NCI-H128 (cell line): ENCODE measurements at regions not wholly inside any gene's neighbourhood (a gene's known extent, or its start where the extent isn't known, plus 50 kb on each side); places are given as distances from the start of the nearest gene placed in this dataset.

Source experiments
- DNase-seq: peaks from one replicate; lab custom pipeline; 2025; ENCODE audit not compliant: unreplicated experiment; lab: John Stamatoyannopoulos, UW

GRCh38 chr2:139963863-139964355 is 1183.7 kb upstream of the NXPH2 start:
- no peak for DNase-seq

GRCh38 chr2:139949242-139949972 is 1169.2 kb upstream of the NXPH2 start:
- DNase-seq, result no peak

GRCh38 chr2:139946690-139947089 is 1166.5 kb upstream of the NXPH2 start:
- no peak for DNase-seq

GRCh38 chr2:139940686-139941085 is 1160.5 kb upstream of the NXPH2 start:
- DNase-seq, result no peak

- no peak for DNase-seq
Observed at GRCh38 chr2:139925903-139926302, 1145.7 kb upstream of the NXPH2 start.

GRCh38 chr2:139924070-139924469 is 1143.9 kb upstream of the NXPH2 start:
- DNase-seq, result no peak

DNA sequence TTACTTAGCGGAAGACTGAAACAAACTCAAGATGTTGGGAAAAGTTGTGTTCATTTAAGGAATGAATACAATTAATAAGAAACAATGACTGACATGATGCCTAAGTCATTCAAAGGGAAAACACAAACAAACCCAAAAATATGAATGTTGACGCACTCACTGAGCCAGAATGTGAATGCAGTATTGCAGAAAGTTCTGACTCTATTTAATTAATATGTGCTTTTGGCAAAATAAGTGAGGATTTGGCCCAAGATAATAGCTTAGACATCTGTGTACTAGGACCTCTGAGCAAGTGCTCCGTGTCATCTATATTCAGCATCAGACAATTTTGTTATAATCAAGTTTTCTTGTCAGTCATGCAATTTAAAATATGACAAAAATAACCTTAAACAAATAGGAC is 1138.8 kb upstream of the NXPH2 start:
- DNase-seq, result no peak

DNA sequence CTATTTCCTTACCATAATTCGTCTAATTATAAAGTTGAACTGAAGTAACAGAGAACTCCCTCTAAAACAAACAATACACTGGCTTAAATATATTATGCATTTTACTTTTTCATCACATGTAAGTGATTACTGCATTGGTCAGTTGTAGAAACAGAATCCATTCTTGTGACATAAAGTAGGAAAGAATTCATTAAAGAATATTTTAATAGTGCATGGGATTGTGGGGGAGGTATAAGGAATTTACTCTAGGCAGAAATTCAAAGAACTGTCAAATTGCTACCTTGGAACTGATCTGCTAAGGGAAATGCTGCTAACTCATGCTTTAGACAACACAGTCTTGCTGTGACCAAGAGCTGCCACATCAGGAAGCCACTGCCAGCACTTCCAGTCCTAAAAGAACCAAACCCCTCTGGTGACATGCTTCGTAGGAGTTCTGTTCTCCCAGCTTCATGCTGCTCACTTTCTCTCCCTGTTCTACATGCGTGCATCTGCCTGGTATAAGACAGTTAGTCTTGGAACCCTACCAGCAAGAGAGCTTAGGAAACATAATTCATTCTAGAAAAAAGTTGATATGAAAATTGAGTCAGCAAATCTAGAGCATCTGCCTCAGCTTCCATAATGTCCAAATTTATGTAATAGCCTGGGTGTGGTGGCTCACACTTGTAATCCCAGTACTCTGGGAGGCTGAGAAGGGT is 1137.6 kb upstream of the NXPH2 start:
- DNase-seq, result no peak

DNA sequence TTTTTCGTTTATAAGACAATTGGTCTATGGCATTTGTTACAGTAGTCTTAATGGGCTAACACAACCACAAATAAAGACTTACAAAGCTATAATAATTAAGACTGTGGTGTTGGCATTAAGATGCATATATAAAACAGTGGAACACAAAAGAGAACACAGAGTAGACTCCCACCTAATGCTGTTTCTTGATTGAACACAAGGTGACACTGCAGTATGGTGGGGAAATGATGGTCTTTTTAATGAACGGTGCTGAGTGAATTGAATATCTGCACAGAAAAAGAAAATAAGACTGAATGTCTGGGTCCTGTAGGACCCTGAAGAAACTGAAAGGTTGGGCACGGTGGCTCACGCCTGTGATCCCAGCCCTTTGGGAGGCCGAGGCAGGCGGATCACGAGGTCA is 1136.6 kb upstream of the NXPH2 start:
- DNase-seq, result no peak

DNA sequence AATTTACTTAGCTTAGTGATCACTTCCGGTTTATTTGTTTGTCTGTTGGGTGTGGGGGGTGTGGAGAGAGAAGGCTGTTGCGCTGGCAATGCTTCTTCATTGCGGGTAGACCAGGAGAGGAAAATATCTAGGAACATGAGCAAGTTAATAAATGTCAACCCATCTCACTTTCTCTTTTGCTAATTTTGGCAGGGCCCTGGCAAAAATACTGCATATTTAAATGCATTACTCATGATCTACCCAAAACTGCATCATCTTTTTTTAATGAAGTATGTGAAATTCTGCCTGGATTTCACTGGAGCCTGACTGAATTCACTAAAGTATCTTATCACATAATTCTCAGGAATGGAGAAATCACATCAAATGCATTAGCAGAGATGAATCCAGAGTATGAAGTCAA is 1131.0 kb upstream of the NXPH2 start:
- no peak for DNase-seq

DNA sequence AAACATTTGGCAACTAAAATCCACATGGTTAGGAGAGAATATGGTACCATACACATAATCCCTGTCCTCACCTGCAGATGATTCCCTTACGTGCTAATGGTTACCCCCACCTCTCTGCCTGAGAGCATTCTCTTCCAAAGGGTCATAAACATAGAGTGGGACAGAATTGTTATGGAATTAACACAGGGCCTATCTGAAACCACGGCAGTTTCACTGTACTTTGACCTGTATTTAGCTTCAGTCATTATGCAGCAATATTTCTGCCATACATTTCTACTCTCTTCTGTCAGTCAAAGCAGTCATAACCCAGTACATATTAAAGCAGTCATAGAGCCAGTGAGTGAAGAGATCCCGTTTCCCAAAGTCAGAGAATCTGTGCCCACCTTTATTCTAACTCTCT is 1128.9 kb upstream of the NXPH2 start:
- no peak for DNase-seq

GRCh38 chr2:139905624-139906023 is 1125.4 kb upstream of the NXPH2 start:
- no peak for DNase-seq

DNA sequence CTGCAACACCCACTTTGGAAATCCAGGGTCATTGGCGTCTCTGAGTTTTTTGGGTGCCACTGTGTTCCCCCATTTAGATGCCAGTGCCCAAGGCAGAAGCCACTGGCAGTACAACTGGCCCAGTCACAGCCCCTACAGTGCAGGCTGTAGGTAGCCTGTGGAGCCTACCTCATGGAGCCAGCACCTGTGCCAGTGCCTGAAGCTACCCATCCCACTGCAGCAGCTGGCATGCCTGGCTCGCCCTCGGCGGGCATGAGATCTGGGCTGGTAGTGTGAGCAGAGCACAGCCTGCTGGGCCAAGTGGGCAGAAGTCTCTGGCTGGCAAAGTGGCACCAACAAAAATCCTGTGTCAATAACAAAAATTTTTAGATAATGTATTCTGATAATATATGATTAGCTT is 1111.4 kb upstream of the NXPH2 start:
- DNase-seq, result no peak

- DNase-seq, result no peak
Observed at GRCh38 chr2:139885921-139886498, 1105.8 kb upstream of the NXPH2 start.

DNA sequence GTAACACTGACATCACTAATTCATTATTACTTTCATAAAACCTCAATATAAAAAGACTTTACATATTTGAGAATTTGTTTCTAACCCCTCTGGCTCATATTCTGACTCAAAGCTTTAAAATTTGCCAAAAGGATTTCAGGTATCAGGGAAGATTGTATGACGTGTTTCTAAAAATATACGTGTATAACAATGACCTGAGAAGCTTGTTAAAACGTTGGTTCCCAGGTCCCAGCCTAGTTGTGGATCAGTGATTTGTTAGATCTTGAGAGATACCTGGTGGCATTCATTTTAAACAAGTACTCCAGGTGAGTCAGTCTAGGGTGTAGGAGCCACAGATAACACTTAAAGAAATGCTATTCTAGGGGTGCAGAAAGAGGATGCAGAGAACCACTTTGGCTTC is 1096.8 kb upstream of the NXPH2 start:
- no peak for DNase-seq

GRCh38 chr2:139876321-139876720 is 1096.1 kb upstream of the NXPH2 start:
- DNase-seq, result no peak

GRCh38 chr2:139872503-139872902 is 1092.3 kb upstream of the NXPH2 start:
- no peak for DNase-seq

GRCh38 chr2:139872032-139872431 is 1091.8 kb upstream of the NXPH2 start:
- no peak for DNase-seq

DNA sequence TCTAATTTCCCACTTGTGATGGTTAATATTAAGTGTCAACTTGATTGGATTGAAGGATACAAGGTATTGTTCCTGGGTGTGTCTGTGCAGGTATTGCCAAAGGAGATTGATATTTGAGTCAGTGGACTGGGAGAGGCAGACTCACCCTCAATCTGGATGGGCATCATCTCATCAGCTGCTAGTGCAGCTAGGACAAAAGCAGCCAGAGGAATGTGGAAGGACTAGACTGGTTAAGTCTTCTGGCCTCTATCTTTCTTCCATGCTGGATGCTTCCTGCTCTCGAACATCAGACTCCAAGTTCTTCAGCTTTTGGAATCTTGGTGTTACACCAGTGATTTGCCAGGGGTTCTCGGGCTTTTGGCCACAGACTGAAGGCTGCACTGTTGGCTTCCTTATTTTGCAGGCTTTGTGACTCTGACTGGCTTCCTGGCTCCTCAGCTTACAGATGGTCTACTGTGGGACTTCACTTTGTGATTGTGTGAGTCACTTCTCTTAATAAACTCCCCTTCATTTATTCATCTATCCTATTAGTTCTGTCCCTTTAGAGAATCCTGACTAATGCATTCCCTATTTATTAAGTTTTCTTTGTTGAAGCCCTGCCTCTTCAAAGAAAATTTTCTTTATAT is 1087.5 kb upstream of the NXPH2 start:
- no peak for DNase-seq

DNA sequence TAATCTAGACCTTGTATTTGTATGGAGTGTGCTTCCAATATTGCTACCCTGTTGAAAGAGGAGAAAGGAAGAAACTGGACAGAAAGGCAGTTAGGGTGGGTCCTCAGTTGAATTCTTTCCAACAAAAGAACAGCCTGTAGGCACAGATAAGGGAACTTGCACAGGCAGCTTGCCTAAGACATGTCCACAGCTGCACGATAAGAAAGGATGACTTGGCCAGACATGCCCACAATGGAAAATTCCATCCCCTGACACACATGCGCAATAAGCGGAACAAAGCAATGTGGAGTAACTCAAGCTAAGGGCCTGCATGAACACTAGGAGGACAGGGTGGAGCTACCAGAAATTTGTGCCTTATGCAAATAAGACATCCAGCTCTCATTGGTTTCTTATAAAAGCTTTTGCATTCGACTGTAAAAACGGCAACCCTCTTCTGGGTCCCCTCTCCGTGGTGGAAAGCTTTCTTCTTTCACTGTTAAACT is 1084.7 kb upstream of the NXPH2 start:
- no peak for DNase-seq

GRCh38 chr2:139854769-139855483 is 1074.7 kb upstream of the NXPH2 start:
- no peak for DNase-seq
